OCI-LY3 (cell line): ENCODE measurements at regions not wholly inside any gene's neighbourhood (a gene's known extent, or its start where the extent isn't known, plus 50 kb on each side); places are given as distances from the start of the nearest gene placed in this dataset.

Experiments used
- H2AFZ ChIP-seq: fragments of 200-600, 300-600 bp; shearing (Covaris generic); 2 replicates; pipeline ENCODE4 v1.6.0; 2014; ENCODE audit warnings: antibody characterized with exemption, low read depth, low read length
- H3K27ac ChIP-seq: fragments of 200-600, 300-600 bp; sonication (generic); 2 replicates; pipeline ENCODE4 v1.5.1; 2014; ENCODE audit warnings: mild to moderate bottlenecking, low read length, moderate library complexity, mixed read lengths
- H3K27me3 ChIP-seq: fragments of 200-600, 300-600 bp; sonication (generic); 2 replicates; pipeline ENCODE4 v1.6.1; 2014; ENCODE audit warnings: low read depth, low read length, mixed read lengths
- H3K36me3 ChIP-seq: fragments of 200-600, 300-600 bp; sonication (generic); replicated peaks from 2 replicates; pipeline ENCODE3; 2014; ENCODE audit warnings: low read depth, low read length, mixed read lengths
- H3K4me1 ChIP-seq: fragments of 300-600, 200-600 bp; sonication (generic); 2 replicates; pipeline ENCODE4 v1.6.1; 2014; ENCODE audit warnings: low read length, mixed read lengths
- H3K4me2 ChIP-seq: fragments of 200-600, 300-600 bp; sonication (generic); 2 replicates; pipeline ENCODE4 v1.6.1; 2014; ENCODE audit warnings: low read length, mixed read lengths
- H3K4me3 ChIP-seq: fragments of 300-600, 200-600 bp; sonication (generic); 2 replicates; pipeline ENCODE4 v1.5.1; 2014; ENCODE audit warnings: antibody characterized with exemption, mild to moderate bottlenecking, low read length, moderate library complexity
- H3K79me2 ChIP-seq: fragments of 300-600, 200-600 bp; shearing (Covaris generic); 2 replicates; pipeline ENCODE4 v1.6.1; 2014; ENCODE audit warnings: mild to moderate bottlenecking, low read length, mixed read lengths
- H3K9ac ChIP-seq: fragments of 300-600, 200-600 bp; shearing (Covaris generic); 2 replicates; pipeline ENCODE4 v1.6.0; 2014; ENCODE audit warnings: mild to moderate bottlenecking, low read length, moderate library complexity
- H3K9me3 ChIP-seq: fragments of 200-600, 300-600 bp; shearing (Covaris generic); 2 replicates; pipeline ENCODE4 v1.6.1; 2014; ENCODE audit warnings: low read length, mixed read lengths; ENCODE audit not compliant: insufficient read depth
- H4K20me1 ChIP-seq: fragments of 200-600, 300-600 bp; sonication (generic); 2 replicates; pipeline ENCODE4 v1.6.1; 2016; ENCODE audit warnings: low read length, mixed read lengths; ENCODE audit not compliant: insufficient read depth
- CTCF ChIP-seq: fragments of 200-600, 300-600 bp; sonication (generic); IDR thresholded peaks from 2 replicates; pipeline ENCODE4 v1.5.1; 2014; ENCODE audit warnings: antibody characterized with exemption, low read length, low read depth
- EZH2phosphoT487 ChIP-seq: fragments of 200-600 bp; shearing (Covaris generic); IDR thresholded peaks from 2 replicates; pipeline ENCODE4 v1.6.1; 2018; ENCODE audit warnings: antibody characterized with exemption, mixed run types, low read depth

GRCh38 chr20:60966766-60967165, 285.3 kb upstream of the CDH4 start:
- Histone ChIP-seq H3K9ac (no peak overlapping the region), H3K9me3 (no peaks in the 10 kb centered on the region), H3K27me3 (peaks cover 13% of the 10 kb centered on the region; the same call in 1 of the 2 replicates), H4K20me1 (no peaks in the 10 kb centered on the region), H3K27ac (no peak overlapping the region), H3K79me2 (no peaks in the 10 kb centered on the region), H3K4me2 (no peak overlapping the region), H3K4me1 (no peaks in the 10 kb centered on the region), H2AFZ (no peak overlapping the region), H3K36me3 (no peaks in the 10 kb centered on the region), H3K4me3 (no peak overlapping the region)
- TF ChIP-seq CTCF: no peak

DNA sequence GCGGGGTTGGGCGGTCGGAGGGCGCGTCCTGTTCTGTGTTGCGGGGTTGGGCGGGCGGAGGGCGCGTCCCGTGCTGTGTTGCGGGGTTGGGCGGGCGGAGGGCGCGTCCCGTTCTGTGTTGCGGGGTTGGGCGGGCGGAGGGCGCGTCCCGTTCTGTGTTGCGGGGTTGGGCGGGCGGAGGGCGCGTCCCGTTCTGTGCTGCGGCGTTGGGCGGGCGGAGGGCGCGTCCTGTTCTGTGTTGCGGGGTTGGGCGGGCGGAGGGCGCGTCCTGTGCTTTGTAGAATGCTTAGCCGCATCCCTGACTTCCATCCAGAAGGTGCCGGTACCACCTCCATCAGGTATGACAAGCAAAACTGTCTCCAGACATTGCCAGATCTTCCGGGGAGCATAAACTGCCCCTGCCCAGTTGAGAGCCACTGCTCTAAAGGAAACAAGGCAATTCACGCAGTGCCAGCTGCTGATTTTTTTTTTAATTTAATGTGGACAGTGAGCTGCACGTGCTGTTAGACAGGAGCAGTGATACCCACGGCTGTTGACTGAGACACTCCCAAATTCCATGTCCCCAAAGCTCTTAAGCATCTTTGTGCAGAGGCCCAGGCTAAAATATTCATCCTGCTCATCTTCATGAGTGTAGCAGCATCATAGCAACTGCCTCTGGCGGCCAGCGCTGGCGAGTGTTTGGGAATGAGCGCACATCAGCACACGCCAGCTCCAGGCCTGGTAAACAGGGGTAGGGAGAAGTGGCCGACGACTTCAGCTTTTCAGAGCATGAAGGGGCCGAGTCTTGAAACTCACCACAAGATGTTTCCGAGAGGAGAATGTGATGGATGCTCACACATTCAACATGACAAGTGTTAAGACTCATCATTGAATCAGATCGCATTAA, 284.4 kb upstream of the CDH4 start:
- TF ChIP-seq EZH2phosphoT487 (no peak), CTCF (no peak)
- H3K79me2 ChIP-seq: no peaks in the 10 kb centered on the region
- no peak overlapping the region for H3K4me2 ChIP-seq
- H2AFZ ChIP-seq: no peak overlapping the region
- no peaks in the 10 kb centered on the region for H4K20me1 ChIP-seq
- H3K9ac ChIP-seq: no peak overlapping the region
- no peaks in the 10 kb centered on the region for H3K36me3 ChIP-seq
- no peak overlapping the region for H3K27ac ChIP-seq
- no peaks in the 10 kb centered on the region for H3K4me1 ChIP-seq
- H3K27me3 ChIP-seq: peaks cover 13% of the 10 kb centered on the region; the same call in 1 of the 2 replicates
- no peaks in the 10 kb centered on the region for H3K9me3 ChIP-seq
- no peak overlapping the region for H3K4me3 ChIP-seq

- no peaks in the 10 kb centered on the region for H3K79me2 ChIP-seq
- H3K9me3 ChIP-seq: no peaks in the 10 kb centered on the region
- H3K9ac ChIP-seq: no peak overlapping the region
- H4K20me1 ChIP-seq: no peaks in the 10 kb centered on the region
- no peak overlapping the region for H3K4me2 ChIP-seq
- no peak overlapping the region for H3K27ac ChIP-seq
- TF ChIP-seq CTCF: no peak
- no peak for TF ChIP-seq EZH2phosphoT487
- no peak overlapping the region for H3K4me3 ChIP-seq
- H3K36me3 ChIP-seq: no peaks in the 10 kb centered on the region
- H3K4me1 ChIP-seq: no peaks in the 10 kb centered on the region
- H3K27me3 ChIP-seq: peaks cover 13% of the 10 kb centered on the region; the same call in 1 of the 2 replicates
- H2AFZ ChIP-seq: no peak overlapping the region
These were observed 283.0 kb upstream of the CDH4 start for GRCh38 chr20:60968853-60969720.

GRCh38 chr20:60970601-60971000, 281.5 kb upstream of the CDH4 start:
- Histone ChIP-seq H3K9me3 (no peaks in the 10 kb centered on the region), H3K27me3 (peaks cover 13% of the 10 kb centered on the region; the same call in 1 of the 2 replicates), H3K36me3 (no peaks in the 10 kb centered on the region), H3K4me2 (no peak overlapping the region), H3K4me3 (no peak overlapping the region), H3K79me2 (no peaks in the 10 kb centered on the region), H3K9ac (no peak overlapping the region), H4K20me1 (no peaks in the 10 kb centered on the region), H3K4me1 (no peaks in the 10 kb centered on the region), H2AFZ (no peak overlapping the region), H3K27ac (no peak overlapping the region)
- TF ChIP-seq CTCF (no peak), EZH2phosphoT487 (no peak)
